HepG2 (cell line): ENCODE measurements at regions not wholly inside any gene's neighbourhood (a gene's known extent, or its start where the extent isn't known, plus 50 kb on each side); places are given as distances from the start of the nearest gene placed in this dataset.

Experiments
- ATAC-seq: fragments of 200-7000 bp; cut with Tn5 transposase; 3 replicates; pipeline ENCODE4 v1.9.1; 2020; ENCODE audit warnings: mild to moderate bottlenecking, moderate library complexity
- BruUV-seq: library from RNA; stranded (reverse); fragments of 400-500 nt; replicated peaks from 2 replicates; lab custom pipeline; 2021; lab: Mats Ljungman, UMichigan
- CTCF ChIA-PET: fragments of 300-600 bp; formaldehyde crosslinking; extraction: SDS; loops from one replicate; lab custom pipeline; 2021; ENCODE audit warnings: low total read pairs, inconsistent platforms, low intra/inter-chr PET ratio; lab: Yijun Ruan, JAX
- POLR2A ChIA-PET: fragments of 350-600 bp; sonication (Branson Sonifier 250); formaldehyde crosslinking; loops from one replicate; lab custom pipeline; 2020; ENCODE audit warnings: antibody characterized with exemption, inconsistent platforms; lab: Yijun Ruan, JAX
- DNase-seq: peaks from one replicate; pipeline ENCODE4 v3.0.0-alpha.2; 2015; ENCODE audit warnings: low spot score
- FAIRE-seq: peaks from 3 replicates; lab custom pipeline; 2011; peaks lifted over from hg19 to GRCh38; lab: Jason Lieb, UNC
- H2AFZ ChIP-seq: one replicate; pipeline ENCODE4 v1.6.1; 2011; ENCODE audit warnings: low read length, inconsistent platforms
- H3K27ac ChIP-seq: fragments of 300-600 bp; 3 replicates; pipeline ENCODE4 v1.8.0; 2011; ENCODE audit warnings: mixed run types, mild to moderate bottlenecking, mixed read lengths, low read length, inconsistent platforms; ENCODE audit not compliant: insufficient read depth; ENCODE audit errors: extremely low read length
- H3K27me3 ChIP-seq, 2 experiments: fragments of 200-600 bp in 1 of 2; 2 replicates in 1 of 2; 3 replicates in 1 of 2; pipeline versions ENCODE4 v1.6.0 to v1.8.0; 2011; ENCODE audit warnings: low read length in 2 of 2, mild to moderate bottlenecking in 2 of 2, moderate library complexity in 2 of 2, inconsistent platforms in 1 of 2; ENCODE audit not compliant: insufficient read depth in 2 of 2, control insufficient read depth in 1 of 2
- H3K36me3 ChIP-seq, 2 experiments: fragments of 200-600 bp in 1 of 2; replicated peaks in 1 of 2; 2 replicates in 1 of 2; 3 replicates in 1 of 2; pipeline versions ENCODE4 v1.5.1 to v1.8.0; 2011; ENCODE audit warnings: low read length in 2 of 2, inconsistent platforms in 1 of 2; ENCODE audit not compliant: insufficient read depth in 2 of 2, control insufficient read depth in 1 of 2
- H3K4me1 ChIP-seq: 2 replicates; pipeline ENCODE4 v1.5.1; 2012; ENCODE audit warnings: low read length, inconsistent platforms; ENCODE audit not compliant: insufficient read depth
- H3K4me2 ChIP-seq: 2 replicates; pipeline ENCODE4 v1.6.0; 2011; ENCODE audit warnings: low read depth, low read length, inconsistent platforms
- H3K4me3 ChIP-seq, 3 experiments: fragments of 200-600 bp in 1 of 3; sonication (generic), shearing (Covaris generic) in 1 of 3; replicated peaks in 1 of 3; 2 replicates each; pipeline ENCODE4 v1.5.1; 2011 to 2016; ENCODE audit warnings: low read length in 3 of 3, inconsistent platforms in 2 of 3, low read depth in 2 of 3, mild to moderate bottlenecking in 2 of 3, control low read depth in 1 of 3, mixed read lengths in 1 of 3; ENCODE audit not compliant: insufficient read depth in 1 of 3
- H3K79me2 ChIP-seq: one replicate; pipeline ENCODE4 v1.6.1; 2011; ENCODE audit warnings: low read length, inconsistent platforms; ENCODE audit not compliant: insufficient read depth
- H3K9ac ChIP-seq: 2 replicates; pipeline ENCODE4 v1.6.0; 2011; ENCODE audit warnings: mild to moderate bottlenecking, low read depth, low read length, inconsistent platforms; ENCODE audit not compliant: insufficient read depth
- H3K9me3 ChIP-seq: 2 replicates; pipeline ENCODE4 v1.5.1; 2012; ENCODE audit warnings: mild to moderate bottlenecking, low read length
- H4K20me1 ChIP-seq: 2 replicates; pipeline ENCODE4 v1.6.0; 2011; ENCODE audit warnings: inconsistent platforms, mild to moderate bottlenecking, low read length, moderate library complexity; ENCODE audit not compliant: insufficient read depth
- CEBPB ChIP-seq: IDR thresholded peaks from 2 replicates; pipeline ENCODE4 v1.6.1; 2011; ENCODE audit warnings: low read depth, low read length, improper control_type of control experiment, borderline replicate concordance
- FOSL2 ChIP-seq: sonication (generic); formaldehyde crosslinking; IDR thresholded peaks from 2 replicates; pipeline ENCODE4 v1.4.0; 2020; ENCODE audit warnings: missing genetic modification reagents
- ZNF674 ChIP-seq: sonication (generic); formaldehyde crosslinking; IDR thresholded peaks from 2 replicates; pipeline ENCODE4 v1.5.0; 2020; ENCODE audit warnings: low read depth, mild to moderate bottlenecking, missing genetic modification reagents
- WGBS: methylation state at CpG from one replicate; pipeline ENCODE4 v1.1.6; 2017; ENCODE audit warnings: low lambda C conversion rate; 5-methylcytosine and 5-hydroxymethylcytosine counted together
- in situ Hi-C: cut with HindIII; loops from 2 replicates; pipeline ENCODE4 v1.10.0; 2017; ENCODE audit warnings: low pct_unique_long_range_greater_than_20kb; ENCODE audit not compliant: extremely low pct_ligation_motif_present
- intact Hi-C: fragments of 100-400 bp; cut with micrococcal nuclease; formaldehyde crosslinking; loops from one replicate; pipeline ENCODE4 v1.10.0; 2022; ENCODE audit not compliant: unreplicated experiment
- TF ChIP-seq, protein P1 (sequence below): sonication (generic); formaldehyde crosslinking; IDR thresholded peaks from 2 replicates; pipeline ENCODE4 v1.4.0; 2020; ENCODE audit warnings: low read depth, missing genetic modification reagents
- TF ChIP-seq, protein P2 (sequence below), 2 experiments: fragments of 450-650 bp in 1 of 2; sonication (generic) in 1 of 2; formaldehyde crosslinking; IDR thresholded peaks; 2 replicates each; pipeline versions ENCODE4 v1.5.0 to v1.8.0; 2020 to 2022; ENCODE audit warnings: mild to moderate bottlenecking in 1 of 2, missing genetic modification reagents in 1 of 2

DNA sequence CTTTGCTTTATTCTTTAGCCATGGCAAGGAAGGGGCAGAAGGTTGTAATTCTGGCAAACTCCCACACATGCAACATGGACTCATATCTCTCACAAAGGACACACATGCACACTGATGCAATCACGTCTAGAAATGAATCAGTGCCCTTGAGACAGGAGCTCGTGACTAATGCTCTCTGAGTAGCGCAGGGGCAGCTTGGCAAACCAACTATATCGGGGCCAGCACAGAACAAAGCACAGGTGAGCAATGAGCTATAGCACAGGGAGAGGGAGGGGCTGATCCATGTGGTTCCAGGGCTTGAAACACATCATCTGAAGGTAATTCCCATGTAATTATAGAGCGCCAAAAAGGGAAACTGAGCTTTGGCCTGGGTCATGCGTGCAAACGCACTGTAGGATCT is 165.2 kb upstream of the KLF7 start:
- Histone ChIP-seq H3K9ac (no peak overlapping the region), H4K20me1 (no peaks in the 10 kb centered on the region), H3K36me3 (no peaks in the 10 kb centered on the region), H3K4me3 (no peak overlapping the region), H2AFZ (no peak overlapping the region), H3K27ac (no peak overlapping the region), H3K9me3 (no peaks in the 10 kb centered on the region), H3K27me3 (no peaks in the 10 kb centered on the region), H3K79me2 (no peaks in the 10 kb centered on the region), H3K4me1 (no peaks in the 10 kb centered on the region), H3K4me2 (no peak overlapping the region)
- intact Hi-C loops (no loop called here), in situ Hi-C loops (no loop called here)
- CTCF ChIA-PET: no interaction called here
- TF ChIP-seq ZNF674 (no peak), FOSL2 (CRISPR knock-in tag) (peak; percentile 82), CEBPB (peak; percentile 51)
- TF ChIP-seq, protein P1, sequence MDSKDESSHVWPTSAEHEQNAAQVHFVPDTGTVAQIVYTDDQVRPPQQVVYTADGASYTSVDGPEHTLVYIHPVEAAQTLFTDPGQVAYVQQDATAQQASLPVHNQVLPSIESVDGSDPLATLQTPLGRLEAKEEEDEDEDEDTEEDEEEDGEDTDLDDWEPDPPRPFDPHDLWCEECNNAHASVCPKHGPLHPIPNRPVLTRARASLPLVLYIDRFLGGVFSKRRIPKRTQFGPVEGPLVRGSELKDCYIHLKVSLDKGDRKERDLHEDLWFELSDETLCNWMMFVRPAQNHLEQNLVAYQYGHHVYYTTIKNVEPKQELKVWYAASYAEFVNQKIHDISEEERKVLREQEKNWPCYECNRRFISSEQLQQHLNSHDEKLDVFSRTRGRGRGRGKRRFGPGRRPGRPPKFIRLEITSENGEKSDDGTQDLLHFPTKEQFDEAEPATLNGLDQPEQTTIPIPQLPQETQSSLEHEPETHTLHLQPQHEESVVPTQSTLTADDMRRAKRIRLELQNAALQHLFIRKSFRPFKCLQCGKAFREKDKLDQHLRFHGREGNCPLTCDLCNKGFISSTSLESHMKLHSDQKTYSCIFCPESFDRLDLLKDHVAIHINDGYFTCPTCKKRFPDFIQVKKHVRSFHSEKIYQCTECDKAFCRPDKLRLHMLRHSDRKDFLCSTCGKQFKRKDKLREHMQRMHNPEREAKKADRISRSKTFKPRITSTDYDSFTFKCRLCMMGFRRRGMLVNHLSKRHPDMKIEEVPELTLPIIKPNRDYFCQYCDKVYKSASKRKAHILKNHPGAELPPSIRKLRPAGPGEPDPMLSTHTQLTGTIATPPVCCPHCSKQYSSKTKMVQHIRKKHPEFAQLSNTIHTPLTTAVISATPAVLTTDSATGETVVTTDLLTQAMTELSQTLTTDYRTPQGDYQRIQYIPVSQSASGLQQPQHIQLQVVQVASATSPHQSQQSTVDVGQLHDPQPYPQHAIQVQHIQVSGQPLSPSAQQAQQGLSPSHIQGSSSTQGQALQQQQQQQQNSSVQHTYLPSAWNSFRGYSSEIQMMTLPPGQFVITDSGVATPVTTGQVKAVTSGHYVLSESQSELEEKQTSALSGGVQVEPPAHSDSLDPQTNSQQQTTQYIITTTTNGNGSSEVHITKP: no peak
- TF ChIP-seq, protein P2, sequence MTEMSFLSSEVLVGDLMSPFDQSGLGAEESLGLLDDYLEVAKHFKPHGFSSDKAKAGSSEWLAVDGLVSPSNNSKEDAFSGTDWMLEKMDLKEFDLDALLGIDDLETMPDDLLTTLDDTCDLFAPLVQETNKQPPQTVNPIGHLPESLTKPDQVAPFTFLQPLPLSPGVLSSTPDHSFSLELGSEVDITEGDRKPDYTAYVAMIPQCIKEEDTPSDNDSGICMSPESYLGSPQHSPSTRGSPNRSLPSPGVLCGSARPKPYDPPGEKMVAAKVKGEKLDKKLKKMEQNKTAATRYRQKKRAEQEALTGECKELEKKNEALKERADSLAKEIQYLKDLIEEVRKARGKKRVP (CRISPR knock-in tag; IDR thresholded peaks at IDR 0.05): peak in 1 of 2 experiments; percentile 95; a peak in 2 of 4 replicates
- no peak for ATAC-seq
- DNase-seq: no peak
- POLR2A ChIA-PET: no interaction called here
- 33% methylated on average over 7 of the region's 7 CpGs for WGBS
- no TSS peak for BruUV-seq
- FAIRE-seq: no peak
